ENCODE measurements at regions not wholly inside any gene's neighbourhood (a gene's known extent, or its start where the extent isn't known, plus 50 kb on each side); places are given as distances from the start of the nearest gene placed in this dataset.

GRCh38 chr3:150319900-150320299 lies 88.2 kb upstream of the TSC22D2 start (continued):
- TF ChIP-seq NFXL1 (IDR thresholded peaks at IDR 0.05; ENCODE audit: borderline replicate concordance) (no peak), ASH2L (IDR thresholded peaks at IDR 0.05; ENCODE audit: borderline replicate concordance, low read depth) (no peak), NR2C2 (IDR thresholded peaks at IDR 0.05; ENCODE audit: borderline replicate concordance, control insufficient read depth, insufficient read length, low read depth) (no peak), NFIC (IDR thresholded peaks at IDR 0.05; ENCODE audit: low read depth, low read length) (no peak), FOXM1 (IDR thresholded peaks at IDR 0.05; ENCODE audit: low read depth, low read length) (no peak), SMC3 (IDR thresholded peaks at IDR 0.05; ENCODE audit: borderline replicate concordance, low read length) (no peak)

GRCh38 chr3:150317469-150317868 lies 90.6 kb upstream of the TSC22D2 start:
- 29% methylated on average over 2 of the region's 2 CpGs for WGBS (ENCODE audit: insufficient coverage, insufficient replicate concordance, low lambda C conversion rate, missing lambda C conversion rate)
- Histone ChIP-seq H3K4me1 (ENCODE audit: control insufficient read depth, insufficient read depth, low read length) (no peaks in the 10 kb centered on the region), H3K27me3 (replicated peaks in 1 of 2; ENCODE audit: control insufficient read depth in 2 of 2, insufficient read depth in 2 of 2, low read length in 1 of 2) (no peaks in the 10 kb centered on the region), H3K4me2 (ENCODE audit: control insufficient read depth, insufficient read depth) (no peak overlapping the region), H3K79me2 (ENCODE audit: control insufficient read depth, insufficient read depth, low read length) (no peaks in the 10 kb centered on the region), H3K36me3 (ENCODE audit: control insufficient read depth in 2 of 2, insufficient read depth in 2 of 2, low read length in 1 of 2) (no peaks in the 10 kb centered on the region), H3K4me3 (no peak overlapping the region), H2AFZ (ENCODE audit: control insufficient read depth, low read depth, low read length) (no peak overlapping the region), H3K9me3 (replicated peaks; ENCODE audit: control insufficient read depth, insufficient read depth, low read length) (no peaks in the 10 kb centered on the region; the same call in 2 of the 3 replicates), H3K9ac (ENCODE audit: control insufficient read depth, insufficient read depth, low read length) (no peak overlapping the region), H3K27ac (ENCODE audit: control insufficient read depth, insufficient read depth) (no peak overlapping the region), H4K20me1 (ENCODE audit: control insufficient read depth, insufficient read depth) (no peaks in the 10 kb centered on the region)
- ChIA-PET POLR2A (interaction anchor here (0.6 kb wide), 1 partner anchor 141 kb away, joined by 4 read pairs; no protein-coding TSS in a partner anchor), CTCF (interaction anchor here (0.6 to 1.3 kb wide), 3 partner anchors 21 to 178 kb away, joined by 3 read pairs; no protein-coding TSS in a partner anchor), SMC1A (ENCODE audit: uncharacterized antibody, unreplicated experiment) (interaction anchor here (0.9 kb wide), 1 partner anchor 9 kb away, joined by 4 read pairs; no protein-coding TSS in a partner anchor), RAD21 (ENCODE audit: unreplicated experiment) (interaction anchor here (1.0 kb wide), 1 partner anchor 112 kb away, joined by 3 read pairs; no protein-coding TSS in a partner anchor)
- FAIRE-seq, result no peak
- intact Hi-C loops (cut with micrococcal nuclease; ENCODE audit: unreplicated experiment), result no loop called here
- TF ChIP-seq HCFC1 (IDR thresholded peaks at IDR 0.05; ENCODE audit: low read length) (no peak), EED (IDR thresholded peaks at IDR 0.05; ENCODE audit: low read depth) (no peak), EGR1 (IDR thresholded peaks at IDR 0.05; ENCODE audit: borderline replicate concordance in 1 of 2, low read depth in 2 of 2, low read length in 2 of 2) (no peak), ATF7 (IDR thresholded peaks at IDR 0.05; ENCODE audit: low read depth) (no peak), GATAD2B (conservative IDR thresholded peaks at IDR 0.05; ENCODE audit: low read depth) (no peak), SREBF2 (IDR thresholded peaks at IDR 0.05; ENCODE audit: low read length) (no peak), TCF7 (IDR thresholded peaks at IDR 0.05; ENCODE audit: borderline replicate concordance) (no peak), SPI1 (IDR thresholded peaks at IDR 0.05; ENCODE audit: borderline replicate concordance, insufficient read depth, low read depth, low read length) (no peak), FOXM1 (IDR thresholded peaks at IDR 0.05; ENCODE audit: low read depth, low read length) (no peak), ZBED1 (IDR thresholded peaks at IDR 0.05; ENCODE audit: borderline replicate concordance) (no peak), RAD51 (IDR thresholded peaks at IDR 0.05) (no peak), NR2C1 (IDR thresholded peaks at IDR 0.05) (no peak)
- no peak for ATAC-seq
- in situ Hi-C loops (cut with MboI), result no loop called here
- no peak for DNase-seq (ENCODE audit: low read depth, low spot score)
- BruUV-seq (replicated peaks), result no TSS peak
